Stimulated activated naive CD4-positive, alpha-beta T cell treated with Interleukin-2 at 50 U/mL for 16 hours (primary cell): ENCODE measurements at regions not wholly inside any gene's neighbourhood (a gene's known extent, or its start where the extent isn't known, plus 50 kb on each side); places are given as distances from the start of the nearest gene placed in this dataset.

Experiments
- DNase-seq: peaks from one replicate; lab custom pipeline; 2025; lab: John Stamatoyannopoulos, UW

DNA sequence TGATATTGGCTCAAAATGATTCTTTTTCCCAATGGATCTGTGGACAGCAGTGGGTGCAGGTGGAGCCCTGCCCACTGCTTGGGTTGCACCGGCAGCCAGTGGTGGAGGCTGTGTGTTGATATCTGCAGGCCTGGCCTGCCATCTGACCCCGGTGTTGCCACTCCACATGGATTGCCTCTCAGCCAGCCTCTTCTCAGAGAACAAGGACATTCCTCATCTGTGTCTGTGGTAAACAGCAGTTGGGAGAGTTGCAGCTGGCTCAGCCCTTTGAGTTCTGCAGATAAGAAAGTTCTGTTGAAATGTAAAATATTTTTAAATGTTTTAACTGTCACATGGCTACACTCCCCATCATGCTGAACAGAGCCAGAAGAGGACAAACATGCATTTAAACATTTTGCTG lies 374.9 kb upstream of the CELF2 start:
- no peak for DNase-seq

DNA sequence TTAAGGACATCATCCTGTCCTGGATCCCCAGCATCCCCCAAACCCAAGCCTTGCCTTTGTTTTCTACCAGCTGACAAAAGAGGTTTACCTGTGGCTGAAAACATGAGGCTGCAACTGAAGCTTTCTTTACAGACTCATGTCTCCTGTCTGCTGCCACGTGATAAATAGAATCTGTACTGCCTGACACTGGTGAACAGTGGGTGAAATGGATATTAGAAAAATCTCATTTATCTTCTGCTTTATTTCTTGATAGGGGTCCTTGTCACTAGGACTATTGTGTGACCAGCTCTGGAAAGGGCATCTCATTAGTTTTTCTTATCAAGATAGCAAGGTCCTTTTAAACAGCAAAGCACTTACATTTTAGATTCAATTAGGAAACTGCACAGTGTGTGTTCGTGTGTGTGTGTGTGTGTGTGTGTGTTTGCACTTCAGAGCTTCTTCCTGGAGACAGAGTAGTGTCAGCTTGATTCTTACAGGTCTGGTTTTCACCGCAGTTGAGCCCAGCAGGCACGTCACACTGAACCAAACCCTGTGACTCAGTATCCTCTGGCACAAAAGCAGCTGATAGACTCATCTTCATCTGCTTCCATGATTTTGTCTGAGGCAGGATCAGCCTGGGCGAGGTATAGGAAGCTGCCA lies 373.5 kb upstream of the CELF2 start:
- no peak for DNase-seq

DNA sequence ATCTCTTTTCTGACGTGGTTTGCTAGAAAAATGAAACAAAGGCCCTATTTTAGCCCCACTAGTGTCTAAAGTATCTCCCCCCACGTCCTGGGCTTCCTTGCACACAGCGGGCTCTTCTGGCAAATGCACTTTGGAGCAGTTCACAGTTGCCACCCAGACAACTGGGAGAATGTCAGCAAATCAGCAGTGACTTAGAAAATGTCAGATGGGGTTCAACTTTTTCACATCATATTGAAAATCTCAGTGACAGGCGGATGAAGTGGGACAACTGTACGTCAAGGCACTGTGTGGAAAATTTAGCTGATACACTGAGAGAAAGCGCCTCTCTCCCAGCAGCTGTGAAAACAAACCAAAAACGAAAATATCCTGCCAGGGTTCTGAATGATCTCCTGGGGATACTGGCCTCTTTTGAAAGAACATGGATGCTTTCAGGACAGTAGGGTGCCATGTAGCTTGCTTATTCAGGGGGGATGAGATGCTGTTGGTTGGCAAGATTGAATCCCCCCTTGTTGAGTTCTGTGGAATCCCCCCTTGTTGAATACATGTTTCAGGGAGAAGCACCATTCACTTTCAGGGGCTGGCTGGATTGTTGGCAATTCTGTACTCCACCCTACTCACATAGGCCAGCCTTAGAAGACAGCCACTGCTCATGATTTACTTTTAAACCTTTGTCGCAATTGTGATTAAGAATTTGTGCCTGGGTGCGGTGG lies 372.8 kb upstream of the CELF2 start:
- DNase-seq = no peak

DNA sequence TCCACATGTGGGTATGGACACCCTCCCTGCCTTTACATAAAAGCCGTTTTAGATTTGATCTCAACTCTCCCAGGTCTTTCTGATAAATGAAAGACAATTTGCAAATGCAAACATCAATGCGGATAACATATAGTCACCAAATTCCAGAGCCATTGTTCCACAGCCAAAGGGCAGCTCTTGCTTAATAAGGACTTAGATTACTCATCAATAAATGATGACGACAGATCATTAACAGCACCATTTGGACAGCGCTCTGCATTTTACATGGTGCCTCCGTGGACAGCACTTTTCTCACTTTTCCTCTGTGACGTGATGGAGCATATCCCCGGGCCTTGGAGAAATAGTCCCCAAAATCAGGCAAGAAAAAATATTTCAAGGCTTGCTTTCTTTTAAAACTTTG lies 370.3 kb upstream of the CELF2 start:
- no peak for DNase-seq

DNA sequence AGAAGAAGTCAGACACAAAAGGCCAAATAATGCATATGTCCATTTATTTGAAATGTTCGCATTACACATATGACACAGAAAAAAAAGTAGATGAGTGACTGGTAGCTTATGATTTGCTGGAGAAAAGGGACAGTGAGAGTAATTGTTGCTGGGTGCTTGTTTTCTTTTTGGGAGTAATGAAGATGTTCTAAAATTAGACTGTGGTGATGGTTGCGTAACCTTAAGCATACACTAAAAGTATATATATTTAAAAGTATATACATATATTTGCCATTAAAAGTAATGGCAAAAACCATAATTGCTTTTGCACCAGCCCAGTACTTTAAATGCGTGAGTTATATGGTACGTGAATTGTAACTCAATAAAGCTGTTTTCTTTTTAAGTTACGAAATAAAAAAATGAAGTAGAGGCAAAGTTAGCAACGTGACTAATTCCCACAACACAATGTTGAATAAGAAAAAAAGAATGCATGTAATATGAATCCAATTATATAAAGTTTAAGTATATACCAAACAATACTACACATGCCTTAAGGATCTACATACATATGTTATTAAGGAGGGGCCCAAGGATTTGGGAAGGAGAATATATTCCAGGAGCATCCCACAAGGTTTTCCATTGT lies 360.4 kb upstream of the CELF2 start:
- no peak for DNase-seq

DNA sequence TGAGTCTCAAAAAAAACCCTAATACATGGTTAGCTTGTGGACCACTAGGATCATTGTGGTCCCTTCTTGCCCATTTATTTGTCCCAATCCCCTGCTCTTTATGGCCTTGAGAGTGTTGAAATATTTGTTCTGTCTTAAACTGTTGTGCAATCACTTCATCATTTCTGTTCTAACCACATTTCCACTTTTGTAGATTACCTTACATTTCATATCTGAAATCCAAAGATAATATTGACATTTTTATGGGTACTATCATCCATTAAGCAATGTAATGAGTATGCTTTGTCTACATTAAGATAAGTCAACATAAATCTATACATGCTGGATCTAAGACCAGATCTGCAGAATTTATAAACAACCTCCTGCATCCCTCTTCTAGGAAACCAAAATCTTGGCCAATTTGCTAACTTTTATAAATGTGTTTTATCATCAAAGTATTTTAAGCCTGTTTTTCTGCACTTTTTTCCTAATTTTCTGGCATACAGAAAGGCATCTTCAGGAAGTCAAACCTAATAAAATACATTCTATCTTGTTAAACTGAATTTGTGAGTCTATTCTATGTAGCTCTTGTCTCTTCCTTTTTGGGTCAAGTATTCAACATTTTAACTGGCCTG lies 359.4 kb upstream of the CELF2 start:
- DNase-seq = no peak

DNA sequence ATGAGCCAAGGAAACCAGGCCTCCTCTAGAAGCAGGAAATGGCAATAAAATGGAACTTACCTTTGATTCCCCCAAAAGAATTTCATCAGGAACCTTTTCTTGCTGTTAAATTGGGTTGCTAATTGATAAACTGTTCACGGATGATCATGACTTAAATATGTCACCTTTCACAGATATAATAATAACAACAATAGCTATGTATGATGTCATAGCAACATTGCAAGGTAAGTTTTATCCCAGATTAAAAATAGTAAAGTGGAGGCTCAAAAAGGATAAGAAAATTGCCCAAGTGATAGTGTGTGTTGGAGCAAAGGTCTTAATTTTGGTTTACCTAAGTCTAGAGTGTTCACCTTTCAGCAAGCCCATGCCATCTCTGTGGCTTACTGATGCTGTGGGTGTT lies 357.6 kb upstream of the CELF2 start:
- no peak for DNase-seq

DNA sequence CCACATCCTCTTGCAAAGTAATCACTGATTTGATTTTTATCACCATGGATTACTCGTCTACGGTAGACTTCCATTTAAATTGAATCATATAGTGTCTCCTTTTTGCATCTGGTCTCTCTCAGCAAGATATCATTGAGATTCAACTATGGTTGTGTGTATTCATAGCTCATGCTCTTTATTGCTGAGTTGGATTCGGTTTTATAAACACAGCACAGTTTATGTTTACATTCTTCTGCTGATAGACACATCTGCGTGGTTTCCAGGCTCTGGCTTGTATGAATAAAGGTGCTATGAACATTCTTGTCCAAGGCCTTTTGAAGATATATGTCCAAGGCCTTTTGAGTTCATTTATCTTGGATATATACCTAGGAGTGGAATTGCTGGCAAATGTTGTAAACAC lies 356.5 kb upstream of the CELF2 start:
- no peak for DNase-seq

DNA sequence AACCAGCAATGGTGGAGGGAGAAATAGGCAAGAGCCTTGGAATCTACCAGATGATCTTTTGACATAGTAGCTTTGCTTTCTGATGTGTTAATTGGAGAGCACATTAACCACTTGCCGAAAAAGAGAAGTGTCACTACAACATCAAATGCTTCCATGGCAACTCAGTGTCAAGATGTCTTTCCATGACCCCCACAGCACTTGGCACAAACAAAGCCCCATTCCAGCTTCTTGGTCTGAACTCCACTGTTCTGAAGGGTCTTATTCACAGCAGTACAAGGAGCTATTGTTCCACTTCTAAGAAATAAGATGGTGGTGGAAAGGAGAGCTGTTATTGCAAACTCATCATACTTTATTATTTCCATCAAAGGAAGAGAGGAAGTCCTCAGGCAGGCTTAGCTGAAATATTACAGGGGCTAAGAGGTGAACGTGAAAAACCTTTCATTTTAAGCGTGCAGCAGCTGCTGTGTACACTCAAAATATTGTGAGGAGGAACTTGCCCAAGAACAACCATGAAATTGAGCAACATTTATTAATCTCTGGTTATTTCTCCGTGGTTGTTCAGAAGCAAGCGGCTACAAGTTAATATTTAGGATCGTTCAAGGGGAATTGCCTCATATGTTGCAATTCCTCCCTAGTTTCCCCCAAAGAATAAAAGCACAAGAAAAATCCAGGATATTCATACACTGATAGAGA lies 354.8 kb upstream of the CELF2 start:
- no peak for DNase-seq

DNA sequence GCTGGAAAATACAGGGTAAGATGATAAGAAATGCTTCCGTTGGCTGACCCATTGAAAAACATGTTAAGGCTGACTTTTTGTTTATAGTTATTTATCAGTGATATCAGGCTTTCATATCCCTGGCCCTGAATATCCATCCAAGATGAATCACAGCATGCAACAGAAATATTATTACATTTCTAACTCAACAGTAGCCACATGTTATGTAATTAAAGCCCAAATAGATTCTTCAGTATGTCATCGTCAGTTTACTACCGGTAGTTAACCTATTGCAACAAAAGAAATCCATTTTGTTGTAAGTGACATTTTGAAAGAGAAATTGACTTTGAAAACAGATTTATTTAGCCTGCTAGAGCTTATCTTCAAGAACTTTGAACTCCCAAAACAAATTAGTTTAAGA lies 354.1 kb upstream of the CELF2 start:
- no peak for DNase-seq

DNA sequence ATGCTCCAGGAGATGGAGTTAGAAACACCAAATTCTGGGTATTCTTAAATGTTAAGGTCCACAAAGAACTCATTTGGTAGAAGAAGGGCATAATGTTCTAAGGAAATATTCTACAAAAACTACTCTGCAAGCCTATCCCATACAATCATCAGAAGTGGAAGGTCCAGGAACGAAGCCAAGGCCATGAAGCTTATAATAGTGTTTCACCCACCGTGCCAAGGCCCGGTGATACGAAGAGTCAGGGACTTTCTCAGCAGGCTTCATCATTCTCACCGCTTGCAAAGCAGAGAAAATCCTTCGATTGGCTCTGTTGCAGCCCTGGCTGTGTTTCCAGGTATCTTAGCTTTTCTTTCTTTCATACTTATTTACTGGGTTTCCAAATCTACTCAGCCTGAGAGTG lies 351.9 kb upstream of the CELF2 start:
- no peak for DNase-seq

DNA sequence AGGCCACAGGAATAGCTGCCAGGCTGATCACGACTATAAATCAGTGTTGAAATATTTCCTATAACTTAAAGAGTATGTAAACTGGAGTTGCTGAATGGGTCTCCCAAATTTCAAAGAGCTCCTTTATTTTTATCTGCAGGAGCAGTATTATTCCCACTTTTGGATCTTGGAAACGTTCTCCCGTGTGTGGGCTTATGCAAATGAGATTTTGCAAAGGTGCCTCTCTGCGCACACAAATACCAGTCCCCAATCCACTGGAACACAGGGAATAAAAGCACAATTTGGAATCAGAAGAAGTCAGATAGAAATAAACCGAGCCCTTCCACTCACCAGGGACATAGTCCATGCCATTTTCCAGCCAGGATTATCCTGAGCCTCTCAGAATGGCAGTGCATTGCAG lies 350.2 kb upstream of the CELF2 start:
- no peak for DNase-seq

DNA sequence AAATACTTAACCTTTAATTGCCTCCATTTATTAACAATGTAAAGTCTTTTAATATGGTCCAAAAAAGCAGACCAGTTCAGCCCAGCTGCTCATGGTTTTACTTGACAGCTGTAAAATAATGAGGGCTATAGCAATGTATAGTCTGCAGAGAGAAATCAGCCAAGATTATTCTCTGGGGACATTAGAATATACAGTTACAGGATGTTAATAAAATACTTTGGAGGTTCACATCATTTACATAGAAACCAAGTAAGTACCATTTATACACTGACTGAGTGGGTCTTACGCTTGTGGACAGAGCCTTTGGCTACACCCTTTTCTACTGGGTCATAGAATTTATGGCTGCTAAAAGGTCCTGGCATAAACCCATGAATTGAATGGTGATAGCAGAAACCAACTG lies 340.7 kb upstream of the CELF2 start:
- no peak for DNase-seq

DNA sequence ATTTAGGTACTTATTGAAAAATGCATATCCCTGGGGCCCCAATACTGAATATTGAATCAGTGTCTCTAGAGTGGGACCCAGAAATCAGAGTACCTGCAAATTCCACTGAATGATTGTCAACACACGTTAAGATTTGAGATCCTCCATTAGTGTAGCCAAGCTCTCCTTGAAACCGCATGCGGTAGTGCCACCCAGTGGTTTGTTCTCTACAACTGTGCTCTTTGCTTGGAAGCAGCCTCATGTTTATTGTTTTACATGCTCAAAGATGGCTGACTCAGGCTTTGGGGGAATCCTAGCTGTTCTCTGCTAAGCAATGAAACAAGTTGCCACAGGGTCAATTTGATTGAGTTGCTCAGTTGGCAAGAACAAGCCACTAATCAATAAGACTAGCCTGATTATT lies 340.2 kb upstream of the CELF2 start:
- no peak for DNase-seq

DNA sequence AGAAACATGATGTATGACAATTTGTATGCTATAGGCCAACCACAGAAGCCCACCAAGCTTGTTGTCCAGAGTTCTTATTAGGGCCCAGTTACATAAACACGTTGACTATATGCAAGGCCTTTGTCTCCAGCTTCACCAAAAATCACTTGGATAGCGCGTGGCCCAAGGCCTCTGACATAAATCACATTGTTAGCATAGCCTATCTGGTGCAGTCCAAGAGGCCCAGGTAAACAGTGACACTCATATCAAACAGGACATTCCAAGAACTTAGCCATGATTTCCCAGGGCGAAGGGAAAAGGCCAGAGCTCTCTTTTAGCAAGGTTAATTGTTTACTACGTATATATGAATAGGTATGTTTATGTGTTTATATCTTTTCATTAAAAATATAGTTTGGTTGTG lies 337.2 kb upstream of the CELF2 start:
- no peak for DNase-seq

DNA sequence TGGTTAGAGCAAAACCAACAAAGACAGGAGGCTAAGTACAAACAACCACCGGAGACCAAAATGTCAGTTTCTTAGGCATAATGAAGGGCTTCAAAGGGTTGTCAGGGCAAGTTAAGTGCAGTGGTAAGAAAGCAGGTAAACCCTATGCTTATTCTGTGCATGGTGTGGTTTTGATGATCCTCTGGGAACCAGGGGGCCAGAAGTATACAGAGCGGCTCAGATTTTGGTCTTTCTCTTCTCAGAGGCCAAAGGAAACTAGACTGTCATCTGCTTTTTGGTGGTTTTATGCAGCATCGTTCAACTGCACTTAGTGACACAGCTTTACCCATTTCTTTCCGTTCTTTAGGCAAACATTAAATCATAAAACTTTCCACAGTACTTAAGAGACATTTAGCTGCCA lies 332.7 kb upstream of the CELF2 start:
- DNase-seq = no peak

DNA sequence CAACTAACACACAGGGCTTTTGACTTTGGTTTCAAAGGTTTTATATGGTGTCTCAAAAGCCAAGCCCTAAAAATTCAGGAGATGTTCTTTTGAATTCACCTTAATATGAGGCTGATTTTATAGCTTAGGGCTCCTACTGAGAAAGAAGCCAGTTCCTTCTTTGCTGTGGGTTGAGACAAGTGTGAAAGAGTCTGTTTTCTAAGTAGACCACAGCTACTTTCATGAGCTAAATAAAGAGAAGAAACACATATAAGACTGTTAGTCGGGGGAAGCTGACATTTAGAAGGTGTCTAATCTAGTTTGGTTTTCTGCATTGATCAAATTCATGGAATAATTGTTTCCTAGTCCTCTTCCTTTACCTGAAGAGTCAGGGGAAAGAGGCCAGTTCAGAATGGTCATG lies 332.1 kb upstream of the CELF2 start:
- no peak for DNase-seq

DNA sequence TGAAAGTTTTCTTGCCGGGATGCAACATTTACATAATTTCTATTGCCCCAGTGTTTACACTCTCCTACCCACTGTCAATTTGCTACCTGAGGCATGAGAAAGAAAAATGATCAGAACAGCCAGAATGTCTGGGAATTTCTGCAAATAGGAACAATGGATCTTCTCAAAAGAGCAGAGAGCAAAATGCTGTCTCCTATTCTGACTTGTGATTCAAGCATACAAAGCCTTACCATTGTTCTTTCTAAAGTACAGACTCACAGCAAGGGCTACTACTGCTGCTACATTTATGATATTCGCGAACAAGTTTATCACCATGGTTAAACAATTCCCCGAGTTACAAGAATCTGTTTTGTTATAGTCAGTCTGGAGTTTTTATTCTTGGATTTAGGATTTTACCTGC lies 329.9 kb upstream of the CELF2 start:
- no peak for DNase-seq

DNA sequence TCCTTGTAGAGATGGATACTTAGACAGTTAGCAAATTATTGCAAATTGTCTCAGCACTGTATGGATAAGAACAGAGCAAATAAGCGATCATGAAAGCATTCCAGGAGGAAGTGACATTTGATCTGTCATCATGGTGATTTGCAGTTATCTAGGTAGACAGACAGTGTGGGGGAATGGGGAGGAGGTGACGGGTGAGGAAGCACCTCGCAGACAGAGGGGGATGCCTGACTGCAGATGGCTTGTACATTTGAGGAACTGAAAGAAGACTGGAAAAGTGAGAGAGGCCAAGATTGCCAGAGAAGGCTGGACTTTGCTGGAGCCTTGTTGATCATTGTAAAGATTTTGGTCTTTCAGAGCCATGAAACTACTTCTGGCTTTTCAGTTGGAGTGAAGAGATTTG lies 318.2 kb upstream of the CELF2 start:
- DNase-seq = no peak

DNA sequence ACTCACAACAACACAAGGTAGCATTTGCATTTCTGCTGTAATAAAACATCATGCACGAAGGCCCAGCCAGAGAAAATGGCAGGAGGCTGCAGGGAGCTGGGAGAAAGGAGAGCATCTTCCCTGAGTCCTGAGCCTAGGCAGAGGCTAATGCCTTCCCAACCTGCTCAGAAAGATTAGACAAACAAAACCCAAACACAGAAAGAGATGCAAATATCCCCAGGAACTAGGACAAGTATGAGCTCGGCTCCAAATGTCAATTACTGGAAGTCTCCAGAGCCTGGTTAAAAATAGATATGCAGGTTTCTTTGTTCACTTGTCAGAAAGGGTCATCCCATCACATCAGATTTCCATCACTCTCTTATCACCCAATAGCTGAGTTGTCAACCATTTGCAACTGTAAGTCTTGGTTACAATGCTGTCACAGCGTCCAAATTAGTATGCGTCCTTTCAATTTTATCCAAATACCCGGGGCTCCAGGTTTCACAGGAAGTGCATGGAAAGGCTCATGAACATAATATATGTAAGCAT lies 316.5 kb upstream of the CELF2 start:
- DNase-seq = no peak

DNA sequence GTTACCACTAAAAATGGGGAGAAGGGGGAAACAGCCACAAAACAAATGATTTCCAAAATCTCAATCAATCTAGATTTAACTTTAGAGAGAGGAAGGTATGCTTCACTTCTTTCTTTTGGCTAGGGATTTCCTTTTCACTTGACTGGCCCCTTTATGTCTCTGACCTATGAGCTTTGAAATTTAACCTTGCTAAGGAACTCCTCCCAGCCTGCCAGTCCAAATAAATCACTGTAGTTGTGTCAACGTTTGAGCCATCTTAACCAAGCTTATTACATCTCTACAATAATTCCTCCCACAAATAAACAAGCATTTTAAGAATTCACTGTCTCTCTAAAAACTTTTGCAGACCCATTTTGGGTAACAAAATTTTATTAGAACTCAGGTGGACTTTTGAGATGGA lies 315.5 kb upstream of the CELF2 start:
- DNase-seq = no peak

DNA sequence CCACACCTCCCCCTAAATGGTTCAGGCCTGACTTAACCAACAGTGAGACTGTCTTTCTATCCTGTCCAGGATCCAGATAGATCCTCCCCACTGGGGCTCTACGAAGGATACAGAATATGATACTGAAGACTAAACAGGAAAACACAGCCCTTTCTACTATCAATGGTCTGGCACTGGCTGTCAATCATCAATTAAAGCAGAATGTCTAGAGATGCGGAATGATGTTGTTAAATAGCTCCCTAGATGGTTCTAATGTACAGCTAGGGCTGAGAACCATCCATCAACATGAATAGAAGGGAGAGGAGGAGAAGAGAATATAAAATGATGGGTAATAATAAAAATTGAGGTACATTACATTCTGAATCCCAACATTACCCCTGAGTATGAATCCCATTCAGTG lies 314.3 kb upstream of the CELF2 start:
- DNase-seq = no peak
